ENCODE measurements at regions not wholly inside any gene's neighbourhood (a gene's known extent, or its start where the extent isn't known, plus 50 kb on each side); places are given as distances from the start of the nearest gene placed in this dataset.

DNA sequence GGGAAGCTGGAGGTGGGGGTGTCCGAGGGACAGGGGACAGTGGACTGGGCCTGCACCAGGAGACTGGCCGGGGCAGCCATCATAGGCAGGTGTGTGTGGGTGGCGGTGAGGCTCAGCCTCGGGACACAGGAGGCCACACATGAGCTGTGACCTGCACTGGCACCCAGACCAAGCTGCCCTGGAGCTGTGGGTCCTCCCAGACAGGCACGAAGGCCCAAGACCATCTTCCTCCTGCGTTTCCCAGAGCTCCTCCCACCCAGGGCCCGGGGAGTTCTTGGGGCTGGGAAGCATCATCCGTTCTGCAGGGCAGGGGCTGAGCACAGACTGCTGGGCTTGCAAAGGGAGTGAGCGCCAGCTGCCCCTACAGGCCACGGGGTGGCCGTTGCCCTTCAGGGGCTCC lies 87.4 kb downstream of the PDGFA start:
- no peak for DNase-seq

More for the DNA sequence above, 87.4 kb downstream of the PDGFA start:
- Histone ChIP-seq H2AFZ (ENCODE audit: low read length) (no peak overlapping the region), H3K18ac (ENCODE audit: insufficient read length, low read depth, low read length) (no peak overlapping the region), H3K79me2 (ENCODE audit: insufficient read depth, low read length) (no peaks in the 10 kb centered on the region), H2BK20ac (ENCODE audit: low read depth, low read length, poor library complexity, severe bottlenecking) (no peak overlapping the region), H3K79me1 (ENCODE audit: insufficient read depth, low read depth, low read length, poor library complexity, severe bottlenecking) (no peaks in the 10 kb centered on the region), H4K91ac (ENCODE audit: insufficient read length, low read depth, low read length) (no peak overlapping the region), H2AK5ac (ENCODE audit: insufficient read length, low read length) (no peak overlapping the region), H4K5ac (ENCODE audit: insufficient read length, low read depth, low read length) (no peak overlapping the region), H3K4ac (ENCODE audit: low read depth, low read length) (no peak overlapping the region), H2BK15ac (ENCODE audit: low read depth, low read length) (no peak overlapping the region), H4K20me1 (ENCODE audit: control insufficient read depth, insufficient read depth, insufficient read length) (no peaks in the 10 kb centered on the region), H2BK120ac (ENCODE audit: low read depth, low read length, poor library complexity, severe bottlenecking) (no peak overlapping the region), H3K23me2 (ENCODE audit: insufficient read length, low read depth, low read length, poor library complexity, severe bottlenecking) (no peaks in the 10 kb centered on the region), H2BK5ac (ENCODE audit: insufficient read length, low read length) (no peak overlapping the region), H3K14ac (ENCODE audit: insufficient read depth, low read length) (no peak overlapping the region), H3K23ac (ENCODE audit: insufficient read length, low read depth, low read length) (no peak overlapping the region), H3K27me3 (ENCODE audit: insufficient read depth, low read length) (no peaks in the 10 kb centered on the region), H3K9ac (ENCODE audit: extremely low read depth, insufficient read length, low read length) (no peak overlapping the region), H3K4me2 (ENCODE audit: insufficient read depth, insufficient read length, low read length) (no peak overlapping the region), H3T11ph (ENCODE audit: low read length) (no peak overlapping the region), H3K27ac (ENCODE audit: insufficient read length, low read depth, low read length) (no peak overlapping the region), H3K4me1 (ENCODE audit: insufficient read depth, low read length) (no peaks in the 10 kb centered on the region), H3K56ac (ENCODE audit: insufficient read length, low read depth, low read length) (no peak overlapping the region), H3K9me3 (ENCODE audit: control insufficient read depth, low read depth, low read length) (no peaks in the 10 kb centered on the region), H4K8ac (replicated peaks; ENCODE audit: insufficient read length, low read depth, low read length) (no peak overlapping the region), H2BK12ac (ENCODE audit: insufficient read length, low read depth, low read length) (no peak overlapping the region)
- Mint-ChIP-seq H3K27ac (no peak overlapping the region), H3K4me1 (peaks cover 20 to 23% of the 10 kb centered on the region in 2 experiments), H3K36me3 (ENCODE audit: insufficient read depth in 1 of 3, low read depth in 3 of 3) (no peaks in the 10 kb centered on the region), H3K9me3 (peaks cover 0 to 3% of the 10 kb centered on the region in 2 experiments; a peak in 2 of 5 replicates), H3K4me3 (no peak overlapping the region), H3K27me3 (ENCODE audit: low read depth) (peaks cover 5% of the 10 kb centered on the region)
- no CpG with 5 or more reads among the region's 11 CpGs for WGBS (ENCODE audit: extremely low coverage, insufficient read length, low lambda C conversion rate)
- TF ChIP-seq CTCF (conservative IDR thresholded peaks at IDR 0.05): no peak
